BE2C (cell line): ENCODE measurements at regions not wholly inside any gene's neighbourhood (a gene's known extent, or its start where the extent isn't known, plus 50 kb on each side); places are given as distances from the start of the nearest gene placed in this dataset.

Experiments used
- DNase-seq: peaks from one replicate; pipeline ENCODE4 v3.0.0-alpha.2; 2020
- H3K27me3 ChIP-seq: fragments of 250-450 bp; sonication (Bioruptor Pico); 2 replicates; pipeline ENCODE4 v1.5.1; 2020; ENCODE audit warnings: mild to moderate bottlenecking
- H3K36me3 ChIP-seq: fragments of 250-450 bp; sonication (Bioruptor Pico); 2 replicates; pipeline ENCODE4 v1.5.1; 2020; ENCODE audit warnings: mild to moderate bottlenecking
- H3K4me1 ChIP-seq: fragments of 250-450 bp; sonication (Bioruptor Pico); 2 replicates; pipeline ENCODE4 v1.5.1; 2020
- H3K4me3 ChIP-seq: 2 replicates; pipeline ENCODE4 v1.5.1; 2011; ENCODE audit warnings: low read depth, low read length
- H3K9me3 ChIP-seq: fragments of 250-450 bp; sonication (Bioruptor Pico); 2 replicates; pipeline ENCODE4 v1.5.1; 2020
- TF ChIP-seq, protein P1 (sequence below): IDR thresholded peaks from 2 replicates; pipeline ENCODE4 v1.5.1; 2012; ENCODE audit warnings: mild to moderate bottlenecking, low read depth, low read length

DNA sequence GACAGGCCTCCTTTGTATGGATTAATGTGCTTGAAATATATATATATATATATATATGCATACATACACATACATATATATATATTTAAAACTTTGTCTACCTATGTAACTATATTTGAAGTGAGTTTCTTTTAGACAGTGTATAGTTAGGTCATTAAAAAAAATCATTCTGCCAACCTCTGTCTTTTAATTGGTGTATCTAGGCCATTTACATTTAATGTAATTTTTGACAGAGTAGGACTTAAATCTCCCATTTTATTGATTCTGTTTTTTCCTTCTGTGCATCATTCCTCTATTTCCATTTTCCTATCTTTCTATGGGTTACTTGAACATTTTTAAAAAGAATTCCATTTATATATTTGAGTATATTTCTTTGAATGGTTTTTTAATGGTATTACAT lies 125.2 kb downstream of the IRF8 start:
- H3K4me3 ChIP-seq, result no peak overlapping the region
- H3K27me3 ChIP-seq, result peaks cover 7% of the 10 kb centered on the region
- TF ChIP-seq, protein P1, sequence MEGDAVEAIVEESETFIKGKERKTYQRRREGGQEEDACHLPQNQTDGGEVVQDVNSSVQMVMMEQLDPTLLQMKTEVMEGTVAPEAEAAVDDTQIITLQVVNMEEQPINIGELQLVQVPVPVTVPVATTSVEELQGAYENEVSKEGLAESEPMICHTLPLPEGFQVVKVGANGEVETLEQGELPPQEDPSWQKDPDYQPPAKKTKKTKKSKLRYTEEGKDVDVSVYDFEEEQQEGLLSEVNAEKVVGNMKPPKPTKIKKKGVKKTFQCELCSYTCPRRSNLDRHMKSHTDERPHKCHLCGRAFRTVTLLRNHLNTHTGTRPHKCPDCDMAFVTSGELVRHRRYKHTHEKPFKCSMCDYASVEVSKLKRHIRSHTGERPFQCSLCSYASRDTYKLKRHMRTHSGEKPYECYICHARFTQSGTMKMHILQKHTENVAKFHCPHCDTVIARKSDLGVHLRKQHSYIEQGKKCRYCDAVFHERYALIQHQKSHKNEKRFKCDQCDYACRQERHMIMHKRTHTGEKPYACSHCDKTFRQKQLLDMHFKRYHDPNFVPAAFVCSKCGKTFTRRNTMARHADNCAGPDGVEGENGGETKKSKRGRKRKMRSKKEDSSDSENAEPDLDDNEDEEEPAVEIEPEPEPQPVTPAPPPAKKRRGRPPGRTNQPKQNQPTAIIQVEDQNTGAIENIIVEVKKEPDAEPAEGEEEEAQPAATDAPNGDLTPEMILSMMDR, result no peak
- no peak for DNase-seq
- no peaks in the 10 kb centered on the region for H3K4me1 ChIP-seq
- no peaks in the 10 kb centered on the region for H3K36me3 ChIP-seq
- no peaks in the 10 kb centered on the region for H3K9me3 ChIP-seq

DNA sequence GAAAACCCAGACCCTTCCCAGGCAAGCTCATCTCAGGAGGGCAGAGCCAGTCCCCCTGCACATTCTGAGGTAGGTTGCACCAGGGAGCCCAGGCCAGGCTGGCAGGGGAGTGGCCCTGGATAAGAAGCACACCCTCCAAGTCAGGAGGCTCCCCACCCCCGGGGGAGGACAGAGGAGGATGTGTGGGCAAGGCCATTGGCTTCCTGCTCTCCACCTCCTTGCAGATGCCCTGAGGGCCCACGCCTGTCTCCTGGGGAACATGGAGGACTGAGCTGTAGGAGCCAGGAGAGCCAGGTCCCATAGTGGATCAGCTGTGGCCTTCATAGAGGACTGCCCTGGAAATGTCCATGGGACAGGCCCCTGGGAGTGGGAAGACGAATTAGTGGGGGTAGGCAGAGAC lies 126.7 kb downstream of the IRF8 start:
- peaks cover 10% of the 10 kb centered on the region for H3K27me3 ChIP-seq
- H3K4me3 ChIP-seq, result no peak overlapping the region
- no peaks in the 10 kb centered on the region for H3K4me1 ChIP-seq
- TF ChIP-seq, protein P1, result no peak
- DNase-seq, result no peak
- H3K36me3 ChIP-seq, result no peaks in the 10 kb centered on the region
- H3K9me3 ChIP-seq, result no peaks in the 10 kb centered on the region

GRCh38 chr16:86026171-86026910 lies 127.4 kb downstream of the IRF8 start:
- TF ChIP-seq, protein P1, result no peak
- Histone ChIP-seq H3K27me3 (peaks cover 10% of the 10 kb centered on the region), H3K4me1 (no peaks in the 10 kb centered on the region)

GRCh38 chr16:86026916-86027315 lies 128.0 kb downstream of the IRF8 start:
- Histone ChIP-seq H3K36me3 (no peaks in the 10 kb centered on the region), H3K9me3 (no peaks in the 10 kb centered on the region), H3K27me3 (peaks cover 10% of the 10 kb centered on the region), H3K4me3 (no peak overlapping the region), H3K4me1 (no peaks in the 10 kb centered on the region)
- TF ChIP-seq, protein P1, result no peak
- no peak for DNase-seq

More at GRCh38 chr16:86026171-86026910, 127.4 kb downstream of the IRF8 start:
- Histone ChIP-seq H3K9me3 (no peaks in the 10 kb centered on the region), H3K4me3 (no peak overlapping the region), H3K36me3 (no peaks in the 10 kb centered on the region)
- DNase-seq, result no peak

DNA sequence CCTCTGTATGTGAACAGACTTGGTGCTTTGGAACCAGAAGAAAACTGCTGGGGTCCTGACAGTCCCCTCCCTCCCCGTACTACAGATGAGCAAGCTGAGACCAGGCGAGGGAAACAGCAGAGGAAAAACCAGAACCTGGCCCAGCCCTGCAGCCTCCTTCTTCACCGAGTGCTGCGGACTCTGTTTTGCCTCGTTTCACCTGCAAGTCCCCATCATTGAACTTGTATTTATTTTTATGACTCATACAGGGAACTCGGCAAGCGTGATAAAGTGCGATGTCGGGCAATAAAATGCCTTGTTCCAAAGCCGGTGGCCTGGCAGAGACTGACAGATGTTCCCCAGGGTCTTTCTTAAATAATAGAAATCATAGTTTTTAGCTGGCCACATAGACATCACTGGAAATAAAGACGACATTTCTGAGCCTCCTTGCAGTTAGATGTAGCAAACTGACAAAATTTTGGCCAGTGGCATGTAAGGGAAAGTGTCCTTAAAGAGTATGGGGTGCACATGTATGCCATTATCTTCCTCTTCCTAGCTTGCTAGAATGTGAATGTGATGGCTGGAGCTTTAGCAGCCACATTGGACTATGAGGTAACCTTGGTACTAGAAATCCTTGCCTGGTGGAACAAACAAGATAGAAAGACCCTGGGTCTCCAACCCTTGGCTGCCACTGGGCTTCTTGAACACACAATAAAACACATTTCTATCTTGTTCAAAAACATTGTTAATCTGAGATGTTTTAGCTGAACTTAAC lies 128.6 kb downstream of the IRF8 start:
- DNase-seq, result no peak
- Histone ChIP-seq H3K9me3 (no peaks in the 10 kb centered on the region), H3K27me3 (peaks cover 10% of the 10 kb centered on the region), H3K36me3 (no peaks in the 10 kb centered on the region), H3K4me3 (no peak overlapping the region), H3K4me1 (no peaks in the 10 kb centered on the region)
- TF ChIP-seq, protein P1, result no peak

DNA sequence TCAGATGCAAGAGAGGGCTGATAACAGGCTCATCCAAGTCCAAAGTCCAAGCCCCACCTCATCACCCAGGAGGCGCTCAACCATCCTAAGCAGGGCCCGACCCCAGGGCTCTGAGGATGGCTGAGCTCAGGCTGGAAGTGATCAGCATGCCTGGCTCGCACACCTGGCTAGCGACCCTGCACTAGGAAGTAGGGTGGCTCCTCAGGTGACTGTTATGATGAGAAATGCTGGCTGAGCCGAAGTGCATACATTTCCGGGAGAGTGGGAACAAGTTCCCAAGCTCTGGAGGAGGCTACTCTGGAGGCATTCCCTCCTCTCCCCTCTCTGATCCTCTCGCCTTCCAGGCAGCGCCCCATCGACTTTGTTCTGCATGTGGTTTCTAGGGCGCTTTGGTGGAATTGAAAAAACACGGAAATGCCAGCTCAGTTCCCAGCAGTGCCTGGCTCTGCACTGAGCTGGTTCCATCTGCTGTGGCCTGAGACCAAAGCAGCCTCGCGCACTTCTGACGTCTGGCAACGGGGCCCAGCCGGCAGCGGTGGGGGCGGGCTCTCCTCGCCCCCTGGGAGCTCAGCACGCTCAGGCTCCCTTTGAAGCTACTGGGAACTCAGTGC lies 130.3 kb downstream of the IRF8 start:
- H3K4me3 ChIP-seq, result no peak overlapping the region
- peak; percentile 42 for DNase-seq
- no peaks in the 10 kb centered on the region for H3K9me3 ChIP-seq
- H3K27me3 ChIP-seq, result peaks cover 8% of the 10 kb centered on the region
- H3K4me1 ChIP-seq, result no peaks in the 10 kb centered on the region
- TF ChIP-seq, protein P1, result no peak
- no peaks in the 10 kb centered on the region for H3K36me3 ChIP-seq
